GM12873 (cell line): ENCODE measurements at regions not wholly inside any gene's neighbourhood (a gene's known extent, or its start where the extent isn't known, plus 50 kb on each side); places are given as distances from the start of the nearest gene placed in this dataset.

Source experiments
- TF ChIP-seq, protein P1 (sequence below): IDR thresholded peaks from 2 replicates; pipeline ENCODE4 v1.5.1; 2012; ENCODE audit warnings: low read depth, mild to moderate bottlenecking, moderate library complexity, low read length, control low read depth; ENCODE audit not compliant: insufficient read depth; ENCODE audit errors: missing control alignments

DNA sequence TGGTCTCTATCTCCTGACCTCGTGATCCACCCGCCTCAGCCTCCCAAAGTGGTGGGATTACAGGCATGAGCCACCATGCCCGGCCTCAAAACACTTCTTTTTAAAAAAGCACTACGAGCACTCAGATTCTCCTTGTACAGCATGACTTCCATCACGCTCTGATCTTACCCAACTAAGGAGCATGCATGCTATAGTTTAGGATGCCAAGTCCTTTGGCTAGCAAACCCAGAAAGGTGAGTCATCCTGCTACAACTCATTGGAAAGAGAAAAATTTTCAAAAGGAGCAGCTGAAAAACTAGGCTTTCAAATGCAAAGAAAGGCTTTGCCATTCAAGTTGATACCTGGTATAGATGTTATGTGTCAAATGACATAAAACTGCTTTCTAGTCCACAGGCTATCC lies 70.3 kb upstream of the PRICKLE2 start:
- TF ChIP-seq, protein P1, sequence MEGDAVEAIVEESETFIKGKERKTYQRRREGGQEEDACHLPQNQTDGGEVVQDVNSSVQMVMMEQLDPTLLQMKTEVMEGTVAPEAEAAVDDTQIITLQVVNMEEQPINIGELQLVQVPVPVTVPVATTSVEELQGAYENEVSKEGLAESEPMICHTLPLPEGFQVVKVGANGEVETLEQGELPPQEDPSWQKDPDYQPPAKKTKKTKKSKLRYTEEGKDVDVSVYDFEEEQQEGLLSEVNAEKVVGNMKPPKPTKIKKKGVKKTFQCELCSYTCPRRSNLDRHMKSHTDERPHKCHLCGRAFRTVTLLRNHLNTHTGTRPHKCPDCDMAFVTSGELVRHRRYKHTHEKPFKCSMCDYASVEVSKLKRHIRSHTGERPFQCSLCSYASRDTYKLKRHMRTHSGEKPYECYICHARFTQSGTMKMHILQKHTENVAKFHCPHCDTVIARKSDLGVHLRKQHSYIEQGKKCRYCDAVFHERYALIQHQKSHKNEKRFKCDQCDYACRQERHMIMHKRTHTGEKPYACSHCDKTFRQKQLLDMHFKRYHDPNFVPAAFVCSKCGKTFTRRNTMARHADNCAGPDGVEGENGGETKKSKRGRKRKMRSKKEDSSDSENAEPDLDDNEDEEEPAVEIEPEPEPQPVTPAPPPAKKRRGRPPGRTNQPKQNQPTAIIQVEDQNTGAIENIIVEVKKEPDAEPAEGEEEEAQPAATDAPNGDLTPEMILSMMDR: no peak

DNA sequence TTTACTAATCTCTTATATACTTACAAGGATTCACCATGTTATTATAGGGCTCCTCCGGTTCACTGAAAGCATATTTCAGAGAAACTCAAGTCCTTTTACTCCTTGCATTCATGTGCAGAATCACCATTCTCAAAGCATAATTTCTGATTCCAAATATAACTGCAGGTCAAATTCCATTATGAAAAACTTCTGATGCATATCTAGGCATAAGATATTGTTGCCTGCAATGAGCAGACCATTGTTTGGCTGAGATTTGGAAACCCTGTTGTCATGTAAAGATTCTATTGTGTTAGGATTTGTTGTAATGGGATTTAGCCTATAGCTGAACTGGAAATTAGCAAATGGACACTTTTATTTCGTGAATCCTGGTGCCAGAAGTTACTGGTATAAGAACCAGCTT lies 69.5 kb upstream of the PRICKLE2 start:
- TF ChIP-seq, protein P1: no peak

- TF ChIP-seq, protein P1: no peak
These were observed 67.9 kb upstream of the PRICKLE2 start for GRCh38 chr3:64293121-64293520.

- TF ChIP-seq, protein P1: no peak
These were observed 66.7 kb upstream of the PRICKLE2 start for GRCh38 chr3:64291956-64292355.

DNA sequence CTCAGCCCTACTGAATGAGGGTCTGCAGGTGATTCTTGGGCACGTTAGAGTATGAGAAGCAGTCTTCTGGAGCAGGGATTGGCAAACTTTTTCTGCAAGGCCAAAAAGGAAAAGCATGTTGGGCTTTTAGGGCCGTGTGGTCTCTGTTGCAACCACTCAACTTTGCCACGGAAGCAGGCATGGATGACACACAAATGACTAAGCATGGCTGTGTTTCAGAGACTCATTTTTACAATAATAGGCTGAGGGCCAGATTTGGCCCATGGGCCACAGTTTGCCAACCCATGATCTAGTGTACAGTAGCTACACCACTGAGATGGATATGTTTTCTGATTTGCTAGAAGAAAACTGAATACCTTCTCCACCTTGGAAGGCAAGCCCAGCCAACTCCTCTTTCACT lies 66.1 kb upstream of the PRICKLE2 start:
- TF ChIP-seq, protein P1: no peak

DNA sequence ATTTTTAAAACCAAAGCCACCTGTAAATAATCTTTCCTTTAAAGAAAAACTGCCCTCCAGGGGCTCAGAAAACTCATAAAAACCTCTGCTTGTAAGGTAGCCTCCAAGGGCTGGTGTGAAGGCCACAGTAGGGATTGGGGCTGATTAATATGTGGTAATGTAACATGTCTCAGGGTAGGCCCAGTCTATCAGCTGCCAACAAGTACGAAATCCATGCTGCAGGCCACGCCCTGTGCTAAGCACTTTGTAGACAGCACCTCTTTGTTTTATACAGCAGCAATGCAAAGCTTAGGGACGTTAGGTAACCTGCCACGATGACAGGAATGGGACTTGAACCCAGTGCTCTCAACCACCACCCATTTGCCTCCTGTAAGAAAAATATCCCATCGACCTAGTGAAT lies 65.6 kb upstream of the PRICKLE2 start:
- TF ChIP-seq, protein P1: no peak

- TF ChIP-seq, protein P1: no peak
These were observed 64.9 kb upstream of the PRICKLE2 start for GRCh38 chr3:64290161-64290560.

DNA sequence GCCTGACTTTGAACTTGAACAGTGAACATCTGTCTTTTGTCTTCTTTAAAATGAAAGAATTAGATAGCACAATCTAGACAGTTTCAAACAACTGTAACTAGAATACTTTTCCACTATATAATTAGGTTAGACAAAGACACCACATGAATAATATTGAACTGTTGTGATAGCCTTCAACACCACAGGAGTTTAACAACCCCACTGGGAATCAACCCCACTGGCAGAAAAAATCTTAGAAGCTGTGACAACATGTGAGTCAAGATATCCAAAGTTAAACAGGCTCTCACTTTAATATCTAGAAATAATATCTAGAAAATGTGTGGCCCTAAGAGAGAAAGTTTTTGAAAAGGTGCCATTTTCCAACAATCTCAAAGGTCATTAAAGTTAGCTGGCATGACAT lies 64.4 kb upstream of the PRICKLE2 start:
- TF ChIP-seq, protein P1: no peak
